NCI-H1694 treated with DMSO at 0.1 percent for 48 hours (cell line): ENCODE measurements at regions not wholly inside any gene's neighbourhood (a gene's known extent, or its start where the extent isn't known, plus 50 kb on each side); places are given as distances from the start of the nearest gene placed in this dataset.
"Not testable (repeated sequence)": the region's sequence is repeated elsewhere in the genome, so short reads cannot be mapped to it uniquely, and the experiment has no call there.

Experiments
- DNase-seq: peaks from one replicate; lab custom pipeline; 2025; lab: John Stamatoyannopoulos, UW

DNA sequence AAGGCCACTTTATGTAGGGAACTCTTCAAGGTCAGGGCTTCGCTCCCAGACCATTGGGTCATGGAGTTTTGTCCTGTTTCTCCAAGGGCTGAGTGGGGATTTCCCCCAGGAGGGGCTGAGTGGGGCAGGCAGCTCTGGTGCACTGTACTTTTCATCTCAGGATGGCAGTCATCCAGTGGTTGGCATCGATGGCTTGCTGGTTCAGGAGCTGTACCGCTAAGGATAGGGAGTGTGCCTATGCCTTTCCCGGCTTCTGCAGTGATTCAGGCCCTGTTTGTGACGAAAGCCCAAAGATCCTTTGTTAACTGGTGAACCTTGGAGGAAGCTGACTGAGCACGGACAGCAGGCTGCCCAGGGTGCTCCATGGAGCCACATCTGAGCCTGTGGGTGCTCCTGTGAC lies 100.1 kb upstream of the GADD45A start:
- no peak for DNase-seq

DNA sequence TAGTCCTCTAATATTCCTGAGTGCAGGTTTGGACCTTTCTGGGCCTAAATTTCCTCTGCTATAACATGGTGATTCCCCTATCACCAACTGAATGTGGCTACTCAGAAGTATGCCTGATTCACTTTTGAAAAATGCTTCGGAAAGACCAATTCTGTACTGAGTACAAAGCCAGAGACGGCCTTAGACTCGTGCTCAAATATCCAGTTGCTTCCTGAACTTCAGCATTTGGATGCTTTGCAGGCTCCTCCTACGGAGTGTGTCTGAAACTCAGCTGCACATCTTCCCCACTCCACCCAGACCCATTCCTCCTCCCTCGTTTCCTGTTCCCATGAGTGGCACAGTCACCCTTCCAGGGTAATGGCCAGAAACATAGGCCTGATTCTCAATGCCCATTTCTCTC lies 98.4 kb upstream of the GADD45A start:
- no peak for DNase-seq

DNA sequence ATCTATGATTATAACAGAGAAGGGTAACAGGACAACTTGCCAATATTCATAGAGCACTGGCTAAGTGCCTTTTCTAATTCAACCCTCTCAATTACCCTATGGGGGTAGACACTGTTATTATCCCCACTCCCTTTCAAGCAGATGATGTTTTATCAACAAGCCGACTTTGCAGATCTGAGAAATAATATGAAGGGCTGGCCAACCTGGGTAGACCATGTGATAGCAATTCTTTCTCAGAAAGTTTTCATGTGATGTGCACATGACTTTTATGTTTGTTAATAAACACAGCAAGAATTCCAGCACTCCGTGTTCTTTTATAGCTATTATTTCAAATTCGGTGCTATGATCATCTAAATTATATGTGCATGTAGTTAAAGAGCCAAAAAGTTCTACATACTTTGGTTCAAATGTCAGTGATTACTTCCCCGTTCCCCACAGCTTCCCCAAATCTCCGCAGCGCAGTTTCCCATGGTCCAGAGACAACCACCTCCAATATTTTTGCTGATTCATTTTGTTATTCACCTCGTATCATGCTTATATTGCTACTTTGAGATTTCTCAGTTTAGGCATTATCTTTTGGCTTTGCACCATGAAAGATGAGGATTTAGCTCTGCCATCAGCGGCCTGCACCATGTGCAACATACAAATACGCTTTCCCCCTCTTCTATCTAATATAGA lies 96.7 kb upstream of the GADD45A start:
- DNase-seq: no peak

DNA sequence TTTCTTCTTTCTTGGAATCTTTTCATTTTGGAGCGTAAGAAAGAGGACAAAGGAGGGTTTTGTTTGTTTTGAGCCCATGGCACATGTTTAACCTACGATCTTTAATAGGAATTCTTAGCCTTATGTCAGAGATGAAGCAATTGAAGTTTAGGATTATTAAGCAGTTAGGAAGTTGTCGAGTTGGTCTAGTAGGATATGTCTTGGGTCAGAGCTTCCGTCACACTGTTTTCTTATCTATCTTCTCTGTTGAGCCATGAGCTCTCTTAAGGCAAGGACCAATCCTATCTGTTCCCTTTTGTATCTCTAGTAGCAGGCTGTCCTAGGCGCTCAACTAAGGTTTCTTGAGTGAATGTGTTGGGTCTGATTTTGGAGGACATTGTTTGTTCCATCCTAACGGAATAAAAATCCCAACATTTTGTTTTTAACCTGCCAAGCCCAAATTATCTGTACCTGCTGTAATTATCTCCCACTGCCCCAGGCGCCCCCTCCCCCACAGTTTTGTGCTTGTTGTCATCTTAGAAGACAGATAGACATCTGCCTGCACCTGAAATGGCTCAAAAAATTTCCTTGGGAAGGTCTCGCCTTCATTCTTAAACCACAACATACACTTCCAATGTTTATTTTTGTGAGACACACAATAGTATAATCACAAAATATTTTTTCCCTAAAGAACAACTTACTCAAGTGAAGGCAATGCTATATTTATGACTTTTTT lies 95.3 kb upstream of the GADD45A start:
- no peak for DNase-seq

DNA sequence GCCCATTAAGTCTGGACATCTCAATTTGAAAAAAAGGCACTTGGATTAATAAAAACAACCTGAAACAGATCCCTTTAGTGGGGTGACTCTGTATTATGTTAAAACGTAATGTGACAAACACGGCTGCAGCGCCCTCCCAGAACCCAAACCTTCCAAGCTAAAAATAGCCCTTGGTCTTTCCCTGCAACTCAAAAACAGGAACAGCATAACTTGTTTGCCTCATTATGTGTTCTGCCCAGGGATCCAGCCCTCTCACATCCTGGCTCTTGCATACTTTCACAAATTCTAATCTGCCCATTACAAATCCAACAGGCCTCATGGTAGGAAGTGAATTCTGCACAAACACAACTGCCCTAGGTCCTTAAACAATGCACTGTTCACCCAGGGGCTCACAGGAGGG lies 94.7 kb upstream of the GADD45A start:
- no peak for DNase-seq

DNA sequence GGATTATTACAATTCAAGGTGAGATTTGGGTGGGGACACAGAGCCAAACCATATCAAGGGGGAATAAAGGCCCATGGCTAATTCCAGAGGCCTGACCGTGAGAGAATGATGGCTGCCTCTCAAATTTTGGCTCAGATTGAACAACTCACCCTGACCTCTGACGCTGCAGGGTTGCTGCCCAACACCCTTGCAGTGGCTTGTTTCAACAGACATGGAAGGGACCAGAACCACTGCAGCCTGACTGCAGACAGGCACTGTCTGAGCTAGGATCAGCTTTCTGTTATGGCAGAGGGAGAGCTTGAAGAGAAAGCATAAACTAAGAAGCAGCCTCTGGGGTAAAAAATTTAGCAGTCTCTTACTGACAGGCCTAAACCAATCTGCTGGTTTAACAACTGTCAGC lies 90.2 kb upstream of the GADD45A start:
- no peak for DNase-seq

DNA sequence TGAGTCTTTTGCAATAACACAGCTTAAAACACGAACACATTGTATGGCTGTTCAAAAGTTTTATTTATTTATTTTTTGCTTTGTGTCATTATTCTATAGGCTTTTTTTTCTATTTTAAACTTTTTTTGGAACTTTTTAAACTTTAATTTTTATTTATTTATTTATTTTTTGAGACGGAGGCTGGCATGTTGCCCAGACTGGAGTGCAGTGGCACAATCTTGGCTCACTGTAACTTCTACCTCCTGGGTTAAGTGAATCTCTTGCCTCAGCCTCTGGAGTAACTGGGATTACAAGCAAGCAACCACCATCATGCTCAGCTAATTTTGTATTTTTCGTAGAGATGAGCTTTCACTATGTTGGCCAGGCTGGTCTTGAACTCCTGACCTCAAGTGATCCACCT lies 88.3 kb upstream of the GADD45A start:
- no peak for DNase-seq

DNA sequence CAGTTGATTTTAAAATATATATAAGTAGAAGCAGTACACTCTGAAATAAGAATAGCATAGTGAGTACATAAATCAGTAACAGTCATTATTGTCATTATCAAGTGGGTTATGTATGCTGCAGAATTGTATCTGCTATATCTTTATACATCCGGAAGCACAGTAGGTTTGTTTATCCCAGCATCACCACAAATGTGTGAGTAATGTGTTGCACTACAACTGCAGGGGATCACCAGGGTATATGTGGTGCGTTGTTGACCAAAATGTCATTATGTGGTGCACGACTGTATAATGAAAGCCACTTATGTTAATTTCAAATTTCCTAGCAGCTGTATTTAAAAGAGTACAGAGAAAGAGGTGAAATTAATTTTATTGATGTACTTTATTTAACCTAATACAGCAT lies 87.7 kb upstream of the GADD45A start:
- DNase-seq: no peak

DNA sequence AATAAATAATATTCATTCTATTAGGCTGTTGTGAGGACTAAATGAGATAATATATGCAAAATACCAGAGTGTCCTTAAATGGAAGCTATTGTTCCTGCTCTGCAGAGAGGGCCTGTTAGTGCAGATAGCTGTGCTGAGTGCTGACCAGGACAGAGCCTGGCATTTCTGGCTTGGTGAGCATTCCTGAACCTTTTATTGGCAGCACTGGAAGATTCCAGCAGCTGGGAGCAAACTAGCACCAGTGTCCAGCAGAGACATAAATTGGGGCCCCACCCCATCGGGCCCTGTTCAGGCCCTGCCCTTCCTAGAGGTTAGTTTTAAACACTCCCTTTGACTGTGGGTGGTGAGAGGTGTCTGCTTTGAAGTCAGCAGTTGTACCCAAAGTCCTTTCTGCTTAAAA lies 85.9 kb upstream of the GADD45A start:
- no peak for DNase-seq

DNA sequence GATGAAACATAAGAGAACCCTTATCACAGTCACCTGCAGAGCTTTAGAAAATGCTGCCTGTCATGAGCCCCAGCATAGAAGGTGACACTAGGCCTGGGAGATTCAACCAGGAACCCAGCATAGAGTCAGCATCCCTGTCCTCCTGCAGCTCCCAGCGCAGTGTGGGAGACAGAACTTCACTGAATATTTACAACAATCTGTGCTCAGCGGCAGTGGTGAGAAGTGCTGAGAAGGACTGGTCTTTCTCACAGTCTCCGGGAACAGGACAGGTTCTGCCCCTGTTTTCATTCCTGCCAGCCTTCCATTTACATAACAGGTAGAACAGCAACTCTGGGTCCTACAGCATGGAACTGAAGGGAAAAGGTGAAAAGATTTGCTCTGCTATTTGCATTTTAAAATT lies 83.5 kb upstream of the GADD45A start:
- DNase-seq: no peak

DNA sequence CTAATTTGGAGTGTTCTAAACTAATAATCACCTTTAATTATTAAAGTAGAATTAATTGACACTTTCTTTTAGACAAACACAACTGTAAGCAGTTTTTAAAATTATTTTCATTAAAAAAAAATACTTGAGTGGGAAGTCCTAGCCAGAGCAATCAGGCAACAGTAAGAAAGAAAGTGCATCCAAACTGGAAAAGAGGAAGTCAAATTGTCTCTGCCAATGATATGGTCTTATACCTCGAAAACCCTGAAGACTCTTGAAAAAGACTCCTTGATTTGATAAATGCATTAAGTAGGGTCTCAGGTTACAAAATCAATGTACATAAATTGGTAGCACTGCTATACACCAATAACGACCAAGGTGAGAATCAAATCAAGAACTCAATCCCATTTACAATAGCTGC lies 83.0 kb upstream of the GADD45A start:
- DNase-seq: no peak

DNA sequence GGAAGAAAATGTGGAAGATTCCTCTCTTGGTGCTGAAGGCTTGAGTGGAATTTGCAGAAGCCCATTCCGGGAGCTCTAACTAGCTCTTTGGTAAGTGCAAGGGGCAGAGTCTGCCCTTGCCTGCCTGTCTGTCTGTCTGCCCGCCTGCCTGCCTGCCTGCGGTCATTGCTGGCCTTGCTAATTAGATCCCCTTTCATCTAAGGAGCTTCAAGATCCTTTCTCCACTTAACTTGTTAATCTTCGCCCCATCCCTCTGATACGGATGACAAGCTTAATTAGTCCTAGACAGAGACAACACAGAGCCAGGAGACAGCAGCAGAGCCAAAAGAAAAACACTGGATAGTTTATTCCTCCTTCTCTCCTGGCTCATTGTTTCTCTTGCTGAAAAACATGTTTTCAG lies 80.2 kb upstream of the GADD45A start:
- no peak for DNase-seq

DNA sequence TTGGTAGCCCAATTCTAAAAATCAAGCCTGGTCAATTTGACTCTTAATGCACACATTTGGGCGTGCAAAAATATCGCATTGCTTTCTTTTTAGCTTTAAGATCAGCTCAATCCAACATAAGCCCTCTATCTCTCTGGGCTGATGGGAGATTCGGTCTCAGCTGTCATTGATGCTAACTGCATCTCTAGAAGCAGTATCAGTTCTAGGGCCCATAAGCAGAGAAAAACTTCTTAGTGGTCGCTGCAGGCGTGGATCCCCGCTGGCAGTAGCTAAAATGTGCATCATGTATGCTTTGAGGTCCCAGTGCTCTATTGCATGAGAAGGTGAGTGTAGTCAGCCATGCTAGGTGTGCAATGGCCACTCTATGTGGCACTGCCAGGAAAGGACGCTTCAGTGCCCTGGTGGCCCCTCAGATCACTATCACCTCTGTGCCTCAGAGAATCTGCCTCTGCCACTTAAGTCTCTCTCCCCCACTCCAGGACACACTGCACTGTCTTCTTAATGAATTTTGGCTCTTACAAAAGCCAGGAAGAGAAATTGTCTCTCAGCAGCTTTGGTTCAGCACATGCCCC lies 79.7 kb upstream of the GADD45A start:
- DNase-seq: no peak

DNA sequence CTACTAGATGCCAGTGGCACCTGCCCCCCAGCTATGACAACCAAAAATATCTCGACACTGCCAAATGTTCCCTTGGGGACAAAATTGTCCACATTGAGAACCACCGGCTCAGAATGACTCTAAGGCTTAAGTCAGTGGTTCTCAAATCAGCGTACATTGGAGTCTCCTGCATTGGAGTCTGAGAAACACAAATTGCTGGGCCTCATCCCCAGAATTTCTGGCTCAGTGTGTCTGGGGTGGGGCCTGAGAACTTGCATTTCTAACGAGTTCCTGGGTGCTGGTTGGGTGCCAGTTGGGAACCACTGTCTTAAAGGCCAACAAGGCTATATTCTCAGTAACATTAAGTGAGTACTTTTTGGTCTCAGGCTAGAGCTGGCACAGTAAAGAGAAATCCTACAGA lies 77.7 kb upstream of the GADD45A start:
- DNase-seq: no peak

DNA sequence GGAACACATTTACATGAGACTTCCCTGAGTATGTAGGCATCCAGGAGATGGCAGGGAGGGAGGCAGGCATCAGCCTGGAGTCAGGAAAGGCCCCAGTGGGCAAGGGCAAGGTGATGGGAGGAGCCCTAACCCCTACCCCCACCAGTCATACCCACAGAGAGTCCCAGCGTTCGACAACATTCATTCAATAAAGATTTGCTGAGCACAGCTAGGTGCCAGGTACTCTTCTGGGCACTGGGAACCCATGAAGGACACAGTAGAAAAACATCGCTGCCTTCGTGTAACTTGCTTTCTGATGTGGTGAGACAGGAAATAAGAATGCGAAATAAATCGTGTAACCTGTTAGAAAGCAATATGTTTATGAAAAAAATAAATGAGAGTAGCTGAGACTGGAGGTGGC lies 77.3 kb upstream of the GADD45A start:
- DNase-seq: no peak

DNA sequence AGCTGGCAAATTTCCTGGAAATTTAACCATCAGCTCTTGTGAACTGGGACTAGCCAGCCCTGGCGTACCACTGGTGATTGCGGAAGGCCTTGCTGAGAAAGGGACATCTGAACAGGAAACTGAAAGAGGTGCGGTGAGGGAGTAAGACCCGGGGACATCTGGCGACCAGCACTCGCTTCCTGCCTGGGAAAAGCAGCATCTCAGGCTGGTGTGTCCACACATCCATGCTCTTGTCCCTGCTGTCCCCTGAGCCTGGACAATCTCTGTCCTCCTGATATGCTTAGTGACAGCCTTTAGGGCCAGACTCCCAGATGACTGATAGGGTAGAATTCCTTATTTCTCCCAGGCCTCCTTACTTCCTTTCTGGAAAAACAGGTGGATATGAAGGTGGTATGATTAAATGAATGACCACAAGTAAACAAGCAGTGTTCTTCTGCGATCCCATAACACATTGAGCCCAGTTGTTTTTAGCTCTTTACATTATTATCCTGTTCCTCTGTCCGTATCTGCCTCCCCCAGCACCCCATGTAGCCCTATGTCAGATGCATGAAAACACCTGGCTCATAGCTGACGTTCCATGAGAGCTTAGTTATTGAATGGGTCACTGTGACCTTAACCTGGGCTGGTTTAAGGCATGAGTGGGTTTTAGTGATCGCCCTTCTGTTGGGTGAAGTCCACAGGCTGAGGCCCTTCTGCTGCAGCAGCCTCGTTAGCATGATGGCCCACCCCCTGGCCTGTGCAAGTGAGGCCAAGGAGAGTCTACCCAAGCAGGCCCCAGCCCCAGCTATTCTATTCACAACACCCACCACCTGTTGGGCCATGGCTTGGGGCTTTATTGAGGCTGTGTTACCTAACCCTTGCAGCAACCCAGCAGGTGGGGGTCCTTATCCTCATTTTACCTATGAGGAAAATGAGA lies 76.1 kb upstream of the GADD45A start:
- no peak for DNase-seq

DNA sequence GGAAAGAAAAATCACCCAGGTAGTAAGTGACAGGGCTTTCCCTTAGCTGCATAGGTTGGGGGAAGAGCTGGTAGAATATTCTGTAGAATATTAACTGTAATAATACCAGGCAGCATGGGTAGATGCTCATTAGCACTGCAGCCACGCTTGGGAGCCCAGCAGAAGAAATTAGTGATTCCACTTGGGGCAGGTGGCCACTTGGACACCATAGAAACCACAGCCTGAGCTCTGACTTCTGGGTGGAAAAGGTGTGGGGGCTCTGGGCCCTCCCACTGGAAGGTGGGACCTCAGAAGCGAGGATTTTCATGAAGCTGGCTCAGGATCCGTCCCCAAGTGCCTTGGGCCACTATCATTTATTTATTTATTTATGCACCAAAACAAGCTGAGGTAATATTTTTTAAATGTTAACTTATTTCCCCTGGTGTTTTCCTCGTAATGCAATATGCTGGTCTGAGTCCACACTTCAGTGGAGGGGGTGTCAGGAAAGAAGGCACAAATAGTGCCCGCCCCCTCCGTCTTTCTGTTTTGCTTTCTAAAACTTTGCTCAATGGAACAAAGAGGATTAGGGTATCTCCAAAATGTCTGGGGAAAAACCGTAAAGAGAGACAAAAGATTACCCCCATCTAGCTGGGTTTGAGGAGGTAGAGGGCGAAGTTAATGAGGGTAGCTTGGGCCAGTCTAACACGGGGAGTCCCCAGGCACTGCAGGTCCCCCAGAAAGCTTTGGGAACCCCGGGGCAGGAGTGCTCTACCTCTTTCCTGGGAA lies 75.2 kb upstream of the GADD45A start:
- no peak for DNase-seq

DNA sequence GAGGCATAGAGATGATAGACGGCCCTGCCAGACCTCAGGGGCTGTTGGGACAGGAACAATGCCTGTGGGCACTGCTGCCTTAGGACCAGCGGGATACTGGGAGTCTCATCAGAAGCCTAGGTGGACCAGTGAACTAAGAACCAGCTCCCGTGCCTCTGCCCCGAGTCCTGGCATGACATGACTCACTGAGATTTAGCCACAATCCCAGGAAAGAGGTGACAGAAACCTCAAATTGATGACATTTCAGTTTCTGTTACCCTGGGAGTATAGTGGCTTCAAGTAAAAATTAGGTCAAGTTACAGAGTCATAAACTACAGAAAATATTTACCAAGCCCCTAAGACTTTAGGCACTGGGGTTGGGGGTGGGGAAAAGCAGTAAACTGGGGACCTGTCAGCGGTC lies 74.6 kb upstream of the GADD45A start:
- DNase-seq: no peak

DNA sequence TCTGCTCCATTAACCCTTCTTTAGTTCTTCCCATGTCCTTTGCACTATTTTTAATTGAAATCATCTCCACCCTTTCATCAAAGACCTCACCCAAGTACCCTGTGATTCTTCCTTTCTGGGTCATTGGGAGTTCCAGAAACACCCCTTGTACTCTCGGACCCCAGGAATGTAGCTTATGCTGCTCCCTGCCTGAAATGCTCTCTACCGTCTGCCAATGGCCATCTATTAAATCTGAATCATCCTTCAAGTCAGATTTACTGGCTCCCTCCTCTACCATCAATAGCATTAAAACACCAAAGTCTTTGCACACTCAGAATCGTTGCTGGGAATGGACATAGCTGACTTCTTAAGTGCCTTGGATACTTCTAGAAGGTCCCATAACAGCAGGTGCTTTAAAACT lies 73.2 kb upstream of the GADD45A start:
- no peak for DNase-seq

DNA sequence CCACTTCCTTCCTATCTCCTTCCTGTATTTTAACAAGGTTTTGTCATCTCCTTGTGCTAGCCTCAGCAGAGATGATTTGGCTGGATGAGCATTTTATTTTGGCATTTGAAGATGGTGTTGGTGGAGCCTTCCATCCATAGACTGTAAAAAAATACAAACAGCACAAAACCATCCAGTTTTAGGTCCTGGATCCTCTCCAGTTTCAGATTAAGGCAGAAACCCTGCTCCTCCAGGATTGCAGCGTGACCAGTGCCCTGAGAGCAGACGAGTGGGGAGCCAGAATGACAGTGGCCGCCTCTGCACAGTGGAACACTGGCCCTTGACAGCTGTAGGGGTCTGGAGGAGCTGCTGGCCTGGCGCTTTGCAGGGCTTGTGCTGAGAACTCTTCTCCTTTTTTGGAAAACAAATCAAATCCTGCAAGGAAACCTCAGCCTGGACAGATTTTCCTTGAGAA lies 72.2 kb upstream of the GADD45A start:
- no peak for DNase-seq

DNA sequence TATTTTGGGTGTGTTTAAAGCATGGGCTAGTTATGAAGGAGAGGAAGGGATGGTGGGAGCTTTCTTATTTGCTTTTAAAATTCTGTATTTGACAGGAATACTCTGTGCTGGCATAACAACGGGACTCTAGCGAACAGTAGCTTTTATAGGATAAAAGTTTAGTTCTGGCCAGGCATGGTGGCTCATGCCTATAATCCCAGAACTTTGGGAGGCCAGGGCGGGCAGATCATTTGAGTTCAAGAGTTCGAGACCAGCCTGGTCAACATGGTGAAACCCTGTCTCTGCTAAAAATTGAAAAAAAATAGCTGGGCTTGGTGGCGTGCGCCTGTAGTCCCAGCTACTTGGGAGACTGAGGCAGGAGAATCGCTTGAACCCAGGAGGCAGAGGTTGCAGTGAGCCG lies 71.5 kb upstream of the GADD45A start:
- DNase-seq: not testable (repeated sequence)

DNA sequence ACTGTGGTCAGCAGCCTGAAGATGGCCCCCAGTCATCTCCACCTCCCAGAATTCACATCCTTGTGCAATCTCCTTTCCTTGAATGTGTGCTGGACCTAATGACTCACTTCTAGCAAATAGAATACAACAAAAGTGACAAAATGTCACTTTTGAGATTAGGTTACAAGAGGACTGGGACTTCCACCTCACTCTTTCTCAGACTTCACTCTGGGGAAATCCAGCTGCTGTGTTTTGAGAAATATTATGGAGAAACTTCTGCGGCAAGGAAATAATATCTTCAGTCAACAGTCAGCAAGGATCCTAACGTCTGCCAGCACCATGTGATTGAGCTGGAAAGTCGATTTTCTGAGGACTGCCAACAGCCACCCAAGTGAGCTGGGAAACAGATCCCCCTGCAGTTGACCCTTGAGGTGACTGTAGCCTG lies 70.5 kb upstream of the GADD45A start:
- no peak for DNase-seq
